SK-N-SH (cell line): ENCODE measurements at regions not wholly inside any gene's neighbourhood (a gene's known extent, or its start where the extent isn't known, plus 50 kb on each side); places are given as distances from the start of the nearest gene placed in this dataset.

ENCODE experiments used
- CTCF ChIP-seq: fragments of 200-600 bp; sonication (generic); IDR thresholded peaks from 2 replicates; pipeline ENCODE4 v1.6.1; 2017; ENCODE audit warnings: antibody characterized with exemption, mild to moderate bottlenecking, moderate library complexity
- ELF1 ChIP-seq: IDR thresholded peaks from 2 replicates; pipeline ENCODE4 v1.4.0; 2012
- FOXM1 ChIP-seq: IDR thresholded peaks from 2 replicates; pipeline ENCODE4 v1.4.0; 2012; ENCODE audit warnings: low read depth, mild to moderate bottlenecking
- PBX3 ChIP-seq: IDR thresholded peaks from 2 replicates; pipeline ENCODE4; 2012
- POLR2AphosphoS5 ChIP-seq: IDR thresholded peaks from 2 replicates; pipeline ENCODE4 v1.6.1; 2012; ENCODE audit warnings: low read depth, low read length
- REST ChIP-seq: IDR thresholded peaks from 2 replicates; pipeline ENCODE4 v1.6.1; 2012; ENCODE audit warnings: mild to moderate bottlenecking, low read depth, low read length, moderate library complexity
- USF1 ChIP-seq: IDR thresholded peaks from 2 replicates; pipeline ENCODE4 v1.4.0; 2012; ENCODE audit warnings: low read depth, borderline replicate concordance

DNA sequence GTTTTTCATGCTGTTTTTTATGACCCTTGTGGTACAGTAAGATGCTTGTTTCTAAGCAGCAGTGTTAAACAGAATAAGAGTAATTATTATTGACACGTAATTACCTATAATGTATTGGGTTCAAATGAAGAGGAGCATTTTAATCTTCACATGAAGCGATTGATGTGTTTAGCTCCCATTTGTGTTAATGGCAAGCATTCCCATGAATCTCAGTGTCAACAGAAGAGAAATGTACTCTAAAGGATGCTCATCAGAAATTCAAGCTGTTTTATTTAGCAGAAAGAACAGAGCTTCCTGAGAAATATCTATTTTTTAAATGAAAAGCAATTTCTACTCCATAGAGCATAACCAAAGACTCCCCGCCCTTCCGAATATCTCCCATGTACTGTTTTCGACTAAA lies 341.3 kb upstream of the LINC00305 start:
- TF ChIP-seq PBX3 (no peak), REST (no peak), CTCF (no peak), ELF1 (no peak), POLR2AphosphoS5 (no peak), USF1 (no peak), FOXM1 (no peak)
